ENCODE measurements at regions not wholly inside any gene's neighbourhood (a gene's known extent, or its start where the extent isn't known, plus 50 kb on each side); places are given as distances from the start of the nearest gene placed in this dataset.

GRCh38 chr15:39034816-39035215, 470.2 kb upstream of the RASGRP1 start:
- no peak for TF ChIP-seq CTCF (IDR thresholded peaks at IDR 0.05)

DNA sequence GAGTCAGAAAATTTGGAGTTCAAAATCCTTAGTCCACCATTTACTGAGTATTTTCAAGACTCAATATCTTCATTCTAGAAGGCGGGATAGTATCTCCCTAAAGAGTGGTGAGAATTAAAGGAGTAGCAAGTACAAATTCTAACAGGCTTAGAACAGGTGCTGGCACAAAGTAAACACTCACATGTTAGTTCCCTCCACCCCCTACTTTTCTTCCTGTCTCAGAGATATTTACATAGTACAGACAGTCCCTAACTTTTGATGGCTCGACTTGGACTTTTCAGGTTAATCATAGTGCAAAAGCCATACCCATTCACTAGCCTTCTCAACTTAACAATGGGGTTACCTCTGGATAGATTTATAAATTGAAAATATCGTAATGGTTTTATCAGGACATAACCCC, 476.2 kb upstream of the RASGRP1 start:
- no peak for TF ChIP-seq CTCF (IDR thresholded peaks at IDR 0.05)

DNA sequence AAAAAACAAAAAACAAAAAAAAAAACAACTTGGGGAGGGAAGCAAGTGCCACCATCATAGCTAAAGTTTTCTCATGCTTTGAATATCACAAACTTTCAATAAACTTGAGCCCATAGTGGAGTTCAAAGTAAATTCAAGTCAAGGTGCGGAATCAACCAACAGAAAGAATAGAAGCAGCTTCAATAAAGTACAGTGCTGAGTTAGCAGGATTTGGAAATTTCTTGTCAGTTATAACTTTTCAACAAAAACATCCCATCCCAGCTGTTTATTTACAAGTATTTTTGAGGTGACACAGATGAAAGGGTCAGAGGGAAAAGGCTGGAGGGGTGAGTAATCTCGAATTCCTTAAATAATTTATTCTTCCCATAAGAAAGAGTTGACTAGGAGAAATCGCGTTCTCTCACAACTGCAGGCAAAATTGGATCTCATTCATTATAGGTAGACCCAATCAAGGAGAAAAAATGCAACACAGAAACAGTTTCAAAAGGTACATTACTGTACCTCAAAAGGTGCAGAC, 477.4 kb upstream of the RASGRP1 start:
- TF ChIP-seq CTCF (IDR thresholded peaks at IDR 0.05) = no peak

GRCh38 chr15:39051626-39052322, 487.2 kb upstream of the RASGRP1 start:
- TF ChIP-seq CTCF (IDR thresholded peaks at IDR 0.05) = no peak

GRCh38 chr15:39052323-39052705, 487.7 kb upstream of the RASGRP1 start:
- TF ChIP-seq CTCF (IDR thresholded peaks at IDR 0.05) = no peak

DNA sequence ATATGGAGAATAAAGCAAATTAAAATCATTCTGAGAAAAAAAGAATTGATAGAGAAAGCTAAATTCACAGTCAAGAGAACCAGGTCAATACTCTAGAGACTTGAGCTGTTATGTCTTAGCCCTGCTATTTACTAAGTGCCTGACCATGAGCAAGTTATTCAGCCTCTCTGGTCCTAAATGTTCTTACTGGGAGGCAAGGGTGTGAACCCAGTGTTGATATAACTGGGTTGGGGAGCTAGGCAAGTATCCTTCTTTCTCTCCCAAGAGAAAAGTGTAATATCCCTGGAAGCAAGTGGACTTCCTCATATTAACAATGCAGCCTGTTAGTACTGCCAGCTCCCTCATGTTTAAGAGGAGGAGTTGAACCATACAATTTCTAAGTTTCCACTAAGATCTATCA, 488.9 kb upstream of the RASGRP1 start:
- no peak for TF ChIP-seq CTCF (IDR thresholded peaks at IDR 0.05)

DNA sequence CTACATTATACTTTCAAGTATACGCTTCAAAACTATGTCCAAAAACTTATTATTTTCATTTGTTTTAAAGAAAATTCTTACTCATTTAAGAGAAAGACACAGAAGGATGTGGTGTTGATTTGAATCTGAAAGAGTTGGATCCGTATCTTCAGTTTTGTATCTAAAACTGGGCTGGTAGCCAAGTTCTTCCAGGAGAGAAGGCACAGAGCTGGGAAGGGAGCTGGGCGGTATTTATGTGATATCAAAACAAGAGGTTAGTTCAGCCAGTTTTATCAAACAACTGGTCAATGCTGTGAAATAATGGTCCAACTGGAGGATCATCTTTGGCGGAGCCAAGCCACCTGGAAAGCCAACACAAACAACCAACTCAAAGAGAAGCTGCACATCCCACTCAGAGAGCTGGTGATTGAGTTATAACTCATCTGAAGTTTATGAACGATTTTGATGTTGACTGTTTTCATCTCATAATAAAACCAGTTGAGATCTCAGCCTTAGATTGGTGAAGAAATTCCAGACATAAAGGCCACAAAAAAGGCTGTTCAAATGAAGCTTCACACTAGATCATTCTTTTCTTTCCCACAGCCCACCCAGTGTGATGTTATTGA, 489.6 kb upstream of the RASGRP1 start:
- TF ChIP-seq CTCF (IDR thresholded peaks at IDR 0.05) = no peak

Data from LNCAP (cell line).